Iris pigment epithelial cell (primary cell): ENCODE measurements at regions not wholly inside any gene's neighbourhood (a gene's known extent, or its start where the extent isn't known, plus 50 kb on each side); places are given as distances from the start of the nearest gene placed in this dataset.

Source experiments
- DNase-seq: peaks from one replicate; pipeline ENCODE4 v3.0.0-alpha.2; 2011; ENCODE audit warnings: low read depth

- DNase-seq, result no peak
Measured at GRCh38 chr13:91277013-91277676, 70.3 kb upstream of the MIR17HG start.

- no peak for DNase-seq
Measured at GRCh38 chr13:91278291-91278690, 69.2 kb upstream of the MIR17HG start.

GRCh38 chr13:91278888-91279287, 68.6 kb upstream of the MIR17HG start:
- no peak for DNase-seq

- no peak for DNase-seq
Measured at GRCh38 chr13:91280801-91281200, 66.7 kb upstream of the MIR17HG start.

GRCh38 chr13:91284335-91284734, 63.2 kb upstream of the MIR17HG start:
- no peak for DNase-seq

GRCh38 chr13:91286317-91286716, 61.2 kb upstream of the MIR17HG start:
- DNase-seq, result no peak

GRCh38 chr13:91291078-91291477, 56.4 kb upstream of the MIR17HG start:
- DNase-seq, result no peak

GRCh38 chr13:91292630-91293221, 54.8 kb upstream of the MIR17HG start:
- DNase-seq, result no peak

GRCh38 chr13:91295712-91296410, 51.6 kb upstream of the MIR17HG start:
- no peak for DNase-seq

- DNase-seq, result no peak
Measured at GRCh38 chr13:91297503-91297902, 50.0 kb upstream of the MIR17HG start.
